ENCODE measurements at regions not wholly inside any gene's neighbourhood (a gene's known extent, or its start where the extent isn't known, plus 50 kb on each side); places are given as distances from the start of the nearest gene placed in this dataset.

GRCh38 chr3:95218484-95218883, 1155.6 kb downstream of the NSUN3 start:
- TF ChIP-seq CTCF (IDR thresholded peaks at IDR 0.05) (no peak), POLR2A (IDR thresholded peaks at IDR 0.05) (no peak)

Measured in body of pancreas (tissue), 4 donors.